ENCODE measurements at regions not wholly inside any gene's neighbourhood (a gene's known extent, or its start where the extent isn't known, plus 50 kb on each side); places are given as distances from the start of the nearest gene placed in this dataset.

GRCh38 chr4:176939445-176939844 is 146.7 kb upstream of the VEGFC start:
- TF ChIP-seq CTCF (conservative IDR thresholded peaks at IDR 0.05; ENCODE audit: control insufficient read depth, insufficient read depth, low read depth, low read length): no peak
- H3K4me3 ChIP-seq (ENCODE audit: control insufficient read depth, low read depth, low read length): no peak overlapping the region
- peak; percentile 75 for DNase-seq (ENCODE audit: low read depth)

GRCh38 chr4:176945334-176945733 is 152.6 kb upstream of the VEGFC start:
- no peak for TF ChIP-seq CTCF (conservative IDR thresholded peaks at IDR 0.05; ENCODE audit: control insufficient read depth, insufficient read depth, low read depth, low read length)

DNA sequence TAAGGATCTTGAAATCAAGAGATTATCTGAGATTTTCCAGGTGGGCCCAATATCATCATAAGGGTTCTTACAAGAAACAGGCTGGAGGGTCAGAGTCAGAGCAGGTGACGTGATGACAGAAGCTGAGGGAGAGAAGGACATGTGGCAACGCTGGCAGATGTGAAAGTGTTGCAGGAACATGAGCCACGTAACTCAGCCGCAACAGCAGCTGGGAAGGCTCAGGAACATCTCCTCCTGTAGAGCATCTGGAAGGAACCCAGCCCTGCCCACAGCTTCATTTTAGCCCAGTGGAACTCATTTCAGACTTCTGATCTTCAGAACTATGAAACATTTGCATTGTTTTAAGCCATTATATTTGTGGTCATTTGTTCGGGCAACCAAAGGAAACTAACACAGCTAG is 156.3 kb upstream of the VEGFC start:
- no peak for TF ChIP-seq CTCF (conservative IDR thresholded peaks at IDR 0.05; ENCODE audit: control insufficient read depth, insufficient read depth, low read depth, low read length)
- no peak overlapping the region for H3K4me3 ChIP-seq (ENCODE audit: control insufficient read depth, low read depth, low read length)
- DNase-seq (ENCODE audit: low read depth): peak; percentile 77

More at GRCh38 chr4:176945334-176945733, 152.6 kb upstream of the VEGFC start:
- no peak for DNase-seq (ENCODE audit: low read depth)
- H3K4me3 ChIP-seq (ENCODE audit: control insufficient read depth, low read depth, low read length): no peak overlapping the region

DNA sequence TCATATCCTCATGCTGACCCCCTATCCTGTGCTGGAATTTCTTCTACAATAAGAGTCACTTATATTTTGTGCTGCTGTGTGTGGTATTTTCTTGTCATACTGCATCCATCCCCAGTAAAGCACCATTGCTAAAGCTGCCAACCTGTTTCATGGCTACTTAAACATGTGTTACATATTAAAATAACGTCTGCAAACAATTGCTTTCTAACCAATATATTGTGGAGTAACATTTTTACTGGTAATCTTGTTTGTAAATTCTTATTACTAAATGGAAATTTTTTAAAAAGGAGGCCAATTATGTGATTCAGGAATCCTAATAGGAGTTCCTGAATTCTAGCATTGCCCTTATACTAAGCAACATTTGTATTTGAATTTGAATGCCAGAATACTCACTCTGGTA is 160.3 kb upstream of the VEGFC start:
- no peak overlapping the region for H3K4me3 ChIP-seq (ENCODE audit: control insufficient read depth, low read depth, low read length)
- TF ChIP-seq CTCF (conservative IDR thresholded peaks at IDR 0.05; ENCODE audit: control insufficient read depth, insufficient read depth, low read depth, low read length): no peak
- DNase-seq (ENCODE audit: low read depth): no peak

DNA sequence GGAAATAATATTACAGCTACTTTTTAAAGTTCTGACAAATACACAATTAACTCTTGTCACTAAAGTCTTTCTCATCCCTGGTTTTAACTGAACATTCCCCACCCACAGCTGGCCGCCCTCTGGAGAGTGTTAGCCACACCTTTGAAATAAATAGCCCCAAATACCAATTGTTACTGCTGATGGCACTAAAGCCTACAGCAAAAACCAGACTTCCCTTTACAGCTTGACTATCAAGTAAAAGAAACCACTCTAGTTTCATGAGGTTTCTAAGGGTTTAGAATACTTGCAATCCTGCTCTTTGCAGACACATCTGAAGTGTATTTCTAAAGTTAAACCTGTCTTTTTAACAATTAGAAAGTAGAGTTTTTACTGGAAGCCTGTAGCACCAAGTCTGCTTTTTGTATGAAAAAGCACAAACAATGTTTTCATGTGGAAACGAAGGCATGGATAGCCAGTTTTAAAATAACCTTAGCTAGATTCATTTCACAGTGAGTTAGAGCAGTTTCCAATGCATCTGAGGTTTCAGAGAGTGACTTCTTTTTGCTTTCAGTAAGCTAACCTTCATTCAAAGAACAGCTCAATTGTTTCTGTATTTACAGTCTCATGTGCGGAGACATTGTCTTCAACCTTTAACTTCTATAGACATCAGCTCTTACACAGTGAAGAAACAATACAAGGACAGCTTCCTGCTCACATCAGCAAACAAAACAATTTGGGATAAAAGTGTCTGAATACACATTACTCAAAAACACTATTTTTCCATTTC is 164.8 kb upstream of the VEGFC start:
- DNase-seq (ENCODE audit: low read depth): no peak
- no peak for TF ChIP-seq CTCF (conservative IDR thresholded peaks at IDR 0.05; ENCODE audit: control insufficient read depth, insufficient read depth, low read depth, low read length)

DNA sequence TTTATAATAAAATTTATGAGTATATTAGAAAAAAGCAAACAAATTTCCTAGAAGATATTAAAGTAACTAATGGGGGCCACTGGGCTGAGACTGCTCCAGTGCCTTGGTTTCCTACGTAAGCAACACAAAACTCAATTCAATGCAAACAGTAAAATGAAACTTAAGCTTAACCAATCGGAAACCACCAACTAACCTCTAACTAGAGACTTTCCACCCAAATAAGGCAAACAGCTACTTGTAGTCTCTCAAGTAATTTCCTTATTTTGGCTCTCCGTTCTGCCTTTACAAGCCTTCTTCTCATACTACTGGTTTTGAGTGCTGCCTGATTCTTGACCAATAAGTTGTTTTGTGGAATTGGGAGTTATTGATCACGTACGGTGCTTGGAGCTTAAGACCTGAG is 167.3 kb upstream of the VEGFC start:
- no peak for TF ChIP-seq CTCF (conservative IDR thresholded peaks at IDR 0.05; ENCODE audit: control insufficient read depth, insufficient read depth, low read depth, low read length)
- no peak for DNase-seq (ENCODE audit: low read depth)
- H3K4me3 ChIP-seq (ENCODE audit: control insufficient read depth, low read depth, low read length): no peak overlapping the region

More for the DNA sequence above, 164.8 kb upstream of the VEGFC start:
- H3K4me3 ChIP-seq (ENCODE audit: control insufficient read depth, low read depth, low read length): no peak overlapping the region

Measured in fibroblast of mammary gland (primary cell).